ENCODE measurements at regions not wholly inside any gene's neighbourhood (a gene's known extent, or its start where the extent isn't known, plus 50 kb on each side); places are given as distances from the start of the nearest gene placed in this dataset.

DNA sequence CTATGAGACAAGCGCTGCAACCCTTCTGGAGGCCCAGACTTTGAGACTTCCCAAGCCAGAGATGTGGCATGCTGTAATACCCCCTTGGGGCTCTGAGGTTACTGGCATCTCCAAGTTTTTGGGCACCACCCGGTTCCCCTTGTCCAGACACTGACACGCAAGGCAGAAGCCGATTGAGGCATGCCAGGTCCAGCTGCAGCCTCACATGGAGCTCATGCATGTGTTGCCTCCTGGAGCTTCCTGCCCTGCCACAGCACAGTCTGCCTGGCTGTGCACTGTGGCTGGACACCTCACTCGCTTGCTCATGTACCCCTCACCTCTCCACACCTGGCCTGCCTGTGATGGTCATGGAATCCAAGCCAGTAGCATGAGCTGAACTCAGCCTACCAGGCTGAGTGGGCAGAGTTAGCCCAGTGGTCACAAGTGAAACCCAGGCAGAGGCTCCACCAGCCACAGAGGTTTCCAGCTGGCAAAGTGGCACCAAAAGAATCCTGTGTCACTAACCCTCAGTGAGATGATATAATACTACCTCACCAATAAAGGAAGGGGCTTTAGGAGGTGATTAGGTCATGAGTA, 789.2 kb upstream of the INTU start:
- no peak for TF ChIP-seq ZFX (IDR thresholded peaks at IDR 0.05; ENCODE audit: borderline replicate concordance)
- no peak for TF ChIP-seq CTCF (IDR thresholded peaks at IDR 0.05)
- H3K27ac ChIP-seq, result no peak overlapping the region

- no peak overlapping the region for H3K27ac ChIP-seq
- no peak for TF ChIP-seq ZFX (IDR thresholded peaks at IDR 0.05; ENCODE audit: borderline replicate concordance)
- TF ChIP-seq CTCF (IDR thresholded peaks at IDR 0.05), result no peak
Measured at GRCh38 chr4:126850286-126850685, 782.5 kb upstream of the INTU start.

DNA sequence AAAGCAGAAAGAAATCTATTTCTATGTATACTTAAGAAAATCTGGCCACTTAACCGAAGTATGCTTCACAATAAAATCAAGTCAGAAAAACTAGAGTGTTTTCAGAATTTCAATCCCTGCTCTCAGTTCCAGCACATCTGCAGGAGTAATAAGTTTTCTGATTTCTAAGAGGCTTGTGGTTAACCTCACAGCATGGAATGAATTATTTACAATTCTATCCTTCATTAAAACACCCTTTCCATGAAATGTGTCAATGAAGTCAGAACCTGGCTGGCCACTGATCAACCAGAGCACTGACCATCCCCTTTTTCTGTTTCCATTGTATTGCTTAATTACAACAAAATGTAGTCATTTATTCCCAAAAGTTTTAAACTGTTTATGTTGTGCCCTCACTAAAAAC, 781.4 kb upstream of the INTU start:
- TF ChIP-seq ZFX (IDR thresholded peaks at IDR 0.05; ENCODE audit: borderline replicate concordance) (no peak), CTCF (IDR thresholded peaks at IDR 0.05) (no peak)
- H3K27ac ChIP-seq, result no peak overlapping the region

DNA sequence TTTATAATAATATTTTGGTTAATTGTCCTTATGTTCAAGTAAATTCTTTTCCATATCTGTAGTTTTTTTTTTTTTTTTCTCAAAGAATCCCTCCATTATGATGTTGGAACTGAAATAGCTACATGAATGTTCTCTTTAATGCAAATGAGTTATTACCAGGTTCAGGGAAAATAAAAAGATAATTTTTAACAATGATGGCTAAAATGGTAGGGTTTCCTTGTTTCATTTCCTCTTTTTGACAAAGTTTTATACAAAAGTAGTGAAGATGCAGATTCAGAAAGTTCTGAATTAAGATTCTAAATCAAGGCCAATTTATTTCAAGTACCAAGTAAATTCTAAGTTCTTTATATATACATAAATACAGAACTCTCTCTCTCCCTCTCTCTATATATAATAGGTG, 779.0 kb upstream of the INTU start:
- TF ChIP-seq ZFX (IDR thresholded peaks at IDR 0.05; ENCODE audit: borderline replicate concordance) (no peak), CTCF (IDR thresholded peaks at IDR 0.05) (no peak)
- H3K27ac ChIP-seq, result no peak overlapping the region

DNA sequence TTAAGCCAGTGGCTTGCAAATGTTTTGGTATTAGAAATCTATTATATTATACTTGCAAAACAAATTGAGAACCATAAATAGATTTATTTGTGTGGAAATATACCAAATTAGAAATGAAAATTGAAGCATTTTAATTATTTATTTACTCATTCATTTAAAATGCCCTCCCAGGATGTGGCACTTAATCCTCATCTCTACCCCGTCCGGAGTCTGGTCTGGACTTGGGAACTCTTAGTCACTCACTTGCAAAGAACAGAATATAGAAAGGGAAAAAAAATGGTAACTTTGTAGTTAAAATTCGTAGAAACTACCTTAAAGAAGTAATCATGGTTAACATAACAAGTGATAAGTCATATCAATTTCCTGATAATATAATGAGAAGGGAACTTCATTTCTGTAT, 775.9 kb upstream of the INTU start:
- TF ChIP-seq ZFX (IDR thresholded peaks at IDR 0.05; ENCODE audit: borderline replicate concordance) (no peak), CTCF (IDR thresholded peaks at IDR 0.05) (no peak)
- H3K27ac ChIP-seq, result no peak overlapping the region

DNA sequence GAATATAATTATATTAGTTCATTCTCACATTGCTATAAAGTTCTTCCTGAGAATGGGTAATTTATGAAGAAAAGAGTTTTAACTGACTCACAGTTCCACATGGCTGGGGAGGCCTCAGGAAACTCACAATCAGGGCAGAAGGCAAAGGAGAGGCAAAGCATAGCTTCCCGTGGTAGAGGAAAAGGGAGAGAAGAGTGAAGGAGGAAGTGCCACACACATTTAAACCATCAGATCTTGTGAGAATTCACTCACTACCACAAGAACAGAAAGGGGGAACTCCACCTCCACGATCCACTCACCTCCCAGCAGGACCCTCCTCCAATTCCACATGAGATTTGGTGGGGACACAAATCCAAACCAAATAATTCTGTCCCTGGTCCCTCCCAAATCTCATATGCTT, 773.4 kb upstream of the INTU start:
- TF ChIP-seq CTCF (IDR thresholded peaks at IDR 0.05) (no peak), ZFX (IDR thresholded peaks at IDR 0.05; ENCODE audit: borderline replicate concordance) (no peak)
- no peak overlapping the region for H3K27ac ChIP-seq

GRCh38 chr4:126859872-126860271, 772.9 kb upstream of the INTU start:
- no peak overlapping the region for H3K27ac ChIP-seq
- TF ChIP-seq CTCF (IDR thresholded peaks at IDR 0.05) (no peak), ZFX (IDR thresholded peaks at IDR 0.05; ENCODE audit: borderline replicate concordance) (no peak)

Measured in 22Rv1 (cell line).